ENCODE measurements at regions not wholly inside any gene's neighbourhood (a gene's known extent, or its start where the extent isn't known, plus 50 kb on each side); places are given as distances from the start of the nearest gene placed in this dataset.

DNA sequence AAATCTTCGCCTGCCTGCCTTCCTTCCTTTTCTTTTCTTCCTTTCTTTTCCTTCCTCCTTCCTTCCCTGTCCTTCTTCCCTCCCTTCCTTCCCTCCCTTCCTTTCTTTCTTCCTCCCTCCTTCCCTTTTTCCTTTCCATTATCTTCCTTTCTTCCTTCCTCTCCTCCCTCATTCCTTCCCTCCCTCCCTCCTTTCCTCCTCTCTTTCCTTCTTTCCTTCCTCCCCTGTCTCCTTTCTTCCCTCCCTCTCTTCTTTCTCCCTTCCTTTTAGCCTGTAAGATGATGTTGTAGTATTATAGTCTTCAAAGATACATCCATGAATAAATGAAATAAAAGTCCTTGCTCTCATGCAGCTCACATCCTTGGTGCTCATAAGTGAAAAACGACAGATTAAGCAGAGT lies 539.3 kb downstream of the RBFOX1 start:
- TF ChIP-seq CTCF (IDR thresholded peaks at IDR 0.05) (no peak), EZH2 (IDR thresholded peaks at IDR 0.05) (no peak), EZH2phosphoT487 (IDR thresholded peaks at IDR 0.05) (no peak)

Data from neural progenitor cell (in vitro differentiated cells).